ENCODE measurements at regions not wholly inside any gene's neighbourhood (a gene's known extent, or its start where the extent isn't known, plus 50 kb on each side); places are given as distances from the start of the nearest gene placed in this dataset.

DNA sequence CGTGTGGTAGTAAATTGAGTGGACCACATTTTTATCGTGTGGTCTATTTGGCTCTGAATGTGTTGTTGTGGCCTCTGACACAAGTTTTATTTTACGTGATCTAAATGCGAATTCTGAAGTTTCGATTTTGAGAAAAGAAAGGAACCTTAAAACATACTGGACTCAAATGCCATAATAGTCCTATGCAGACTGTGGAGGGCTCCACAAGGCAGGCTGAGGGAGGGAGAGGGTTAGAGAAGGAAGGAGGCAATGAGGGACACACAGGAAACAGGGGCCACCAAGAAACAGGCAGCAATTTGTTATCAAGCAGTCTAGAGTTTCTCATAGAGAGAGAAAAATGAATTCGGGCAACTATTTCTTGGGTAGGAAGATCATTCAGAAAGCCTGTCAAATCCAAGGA, 110.4 kb upstream of the SEMA6A start:
- Histone ChIP-seq H4K5ac (ENCODE audit: insufficient read length, low read depth, low read length) (no peak overlapping the region), H3K56ac (ENCODE audit: insufficient read length, low read depth, low read length) (no peak overlapping the region), H3K18ac (ENCODE audit: insufficient read length, low read depth, low read length) (no peak overlapping the region), H4K91ac (ENCODE audit: insufficient read length, low read depth, low read length) (no peak overlapping the region), H2BK120ac (ENCODE audit: low read depth, low read length, poor library complexity, severe bottlenecking) (no peak overlapping the region), H3K4me2 (ENCODE audit: insufficient read depth, insufficient read length, low read length) (no peak overlapping the region), H3K79me1 (ENCODE audit: insufficient read depth, low read depth, low read length, poor library complexity, severe bottlenecking) (no peaks in the 10 kb centered on the region), H2AK5ac (ENCODE audit: insufficient read length, low read length) (no peak overlapping the region), H3K27ac (ENCODE audit: insufficient read length, low read depth, low read length) (no peak overlapping the region), H3K4ac (ENCODE audit: low read depth, low read length) (no peak overlapping the region), H2BK15ac (ENCODE audit: low read depth, low read length) (no peak overlapping the region), H3K79me2 (ENCODE audit: insufficient read depth, low read length) (no peaks in the 10 kb centered on the region), H3K23ac (ENCODE audit: insufficient read length, low read depth, low read length) (no peak overlapping the region), H3K27me3 (ENCODE audit: insufficient read depth, low read length) (no peaks in the 10 kb centered on the region), H3K23me2 (ENCODE audit: insufficient read length, low read depth, low read length, poor library complexity, severe bottlenecking) (no peaks in the 10 kb centered on the region), H3K4me1 (ENCODE audit: insufficient read depth, low read length) (no peaks in the 10 kb centered on the region), H4K20me1 (ENCODE audit: control insufficient read depth, insufficient read depth, insufficient read length) (no peaks in the 10 kb centered on the region), H3K14ac (ENCODE audit: insufficient read depth, low read length) (no peak overlapping the region), H2BK5ac (ENCODE audit: insufficient read length, low read length) (no peak overlapping the region), H3K9me3 (ENCODE audit: control insufficient read depth, low read depth, low read length) (no peaks in the 10 kb centered on the region), H3T11ph (ENCODE audit: low read length) (no peak overlapping the region), H2BK12ac (ENCODE audit: insufficient read length, low read depth, low read length) (no peak overlapping the region), H2AFZ (ENCODE audit: low read length) (no peak overlapping the region), H2BK20ac (ENCODE audit: low read depth, low read length, poor library complexity, severe bottlenecking) (no peak overlapping the region), H4K8ac (replicated peaks; ENCODE audit: insufficient read length, low read depth, low read length) (no peak overlapping the region), H3K9ac (ENCODE audit: extremely low read depth, insufficient read length, low read length) (no peak overlapping the region)
- no peaks in the 10 kb centered on the region for H3K9me3 Mint-ChIP-seq
- H3K4me3 Mint-ChIP-seq = no peak overlapping the region
- H3K36me3 Mint-ChIP-seq (ENCODE audit: insufficient read depth in 1 of 3, low read depth in 3 of 3) = no peaks in the 10 kb centered on the region
- TF ChIP-seq, protein P1, sequence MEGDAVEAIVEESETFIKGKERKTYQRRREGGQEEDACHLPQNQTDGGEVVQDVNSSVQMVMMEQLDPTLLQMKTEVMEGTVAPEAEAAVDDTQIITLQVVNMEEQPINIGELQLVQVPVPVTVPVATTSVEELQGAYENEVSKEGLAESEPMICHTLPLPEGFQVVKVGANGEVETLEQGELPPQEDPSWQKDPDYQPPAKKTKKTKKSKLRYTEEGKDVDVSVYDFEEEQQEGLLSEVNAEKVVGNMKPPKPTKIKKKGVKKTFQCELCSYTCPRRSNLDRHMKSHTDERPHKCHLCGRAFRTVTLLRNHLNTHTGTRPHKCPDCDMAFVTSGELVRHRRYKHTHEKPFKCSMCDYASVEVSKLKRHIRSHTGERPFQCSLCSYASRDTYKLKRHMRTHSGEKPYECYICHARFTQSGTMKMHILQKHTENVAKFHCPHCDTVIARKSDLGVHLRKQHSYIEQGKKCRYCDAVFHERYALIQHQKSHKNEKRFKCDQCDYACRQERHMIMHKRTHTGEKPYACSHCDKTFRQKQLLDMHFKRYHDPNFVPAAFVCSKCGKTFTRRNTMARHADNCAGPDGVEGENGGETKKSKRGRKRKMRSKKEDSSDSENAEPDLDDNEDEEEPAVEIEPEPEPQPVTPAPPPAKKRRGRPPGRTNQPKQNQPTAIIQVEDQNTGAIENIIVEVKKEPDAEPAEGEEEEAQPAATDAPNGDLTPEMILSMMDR (conservative IDR thresholded peaks at IDR 0.05) = no peak
- no peaks in the 10 kb centered on the region; the same call in 1 of the 2 replicates for H3K27me3 Mint-ChIP-seq (ENCODE audit: low read depth)
- H3K4me1 Mint-ChIP-seq = peaks cover 10 to 12% of the 10 kb centered on the region in 2 experiments
- no CpG with 5 or more reads among the region's 6 CpGs for WGBS (ENCODE audit: extremely low coverage, insufficient read length, low lambda C conversion rate)
- H3K27ac Mint-ChIP-seq = peak overlapping the region in 1 of 3 experiments; percentile 14; a peak in 1 of 7 replicates
- DNase-seq = no peak
